ENCODE measurements at regions not wholly inside any gene's neighbourhood (a gene's known extent, or its start where the extent isn't known, plus 50 kb on each side); places are given as distances from the start of the nearest gene placed in this dataset.

- no peak for DNase-seq (ENCODE audit: low spot score)
- TF ChIP-seq CTCF (IDR thresholded peaks at IDR 0.05): no peak
- Histone ChIP-seq H3K4me1 (no peaks in the 10 kb centered on the region), H3K36me3 (no peaks in the 10 kb centered on the region), H3K27ac (no peak overlapping the region), H3K9me3 (no peaks in the 10 kb centered on the region), H3K27me3 (no peaks in the 10 kb centered on the region), H3K4me3 (no peak overlapping the region)
Measured at GRCh38 chr18:47342566-47342965, 91.1 kb upstream of the SKOR2 start.

- Histone ChIP-seq H3K27me3 (no peaks in the 10 kb centered on the region), H3K9me3 (no peaks in the 10 kb centered on the region), H3K4me3 (no peak overlapping the region), H3K36me3 (no peaks in the 10 kb centered on the region), H3K27ac (no peak overlapping the region), H3K4me1 (no peaks in the 10 kb centered on the region)
- TF ChIP-seq CTCF (IDR thresholded peaks at IDR 0.05): no peak
- DNase-seq (ENCODE audit: low spot score): no peak
Measured at GRCh38 chr18:47341678-47342077, 90.2 kb upstream of the SKOR2 start.

- Histone ChIP-seq H3K27me3 (no peaks in the 10 kb centered on the region), H3K9me3 (no peaks in the 10 kb centered on the region), H3K4me3 (no peak overlapping the region), H3K4me1 (no peaks in the 10 kb centered on the region), H3K27ac (no peak overlapping the region), H3K36me3 (no peaks in the 10 kb centered on the region)
- no peak for TF ChIP-seq CTCF (IDR thresholded peaks at IDR 0.05)
- DNase-seq (ENCODE audit: low spot score): no peak
Measured at GRCh38 chr18:47334966-47335365, 83.5 kb upstream of the SKOR2 start.

GRCh38 chr18:47333926-47334635, 82.6 kb upstream of the SKOR2 start:
- DNase-seq (ENCODE audit: low spot score): no peak
- Histone ChIP-seq H3K27me3 (no peaks in the 10 kb centered on the region), H3K27ac (no peak overlapping the region), H3K4me1 (no peaks in the 10 kb centered on the region), H3K36me3 (no peaks in the 10 kb centered on the region), H3K4me3 (no peak overlapping the region), H3K9me3 (no peaks in the 10 kb centered on the region)
- no peak for TF ChIP-seq CTCF (IDR thresholded peaks at IDR 0.05)

GRCh38 chr18:47331641-47332040, 80.2 kb upstream of the SKOR2 start:
- no peak for DNase-seq (ENCODE audit: low spot score)
- no peak for TF ChIP-seq CTCF (IDR thresholded peaks at IDR 0.05)
- H3K4me1 ChIP-seq: no peaks in the 10 kb centered on the region
- H3K9me3 ChIP-seq: no peaks in the 10 kb centered on the region
- H3K36me3 ChIP-seq: no peaks in the 10 kb centered on the region
- no peak overlapping the region for H3K4me3 ChIP-seq
- H3K27me3 ChIP-seq: no peaks in the 10 kb centered on the region
- no peak overlapping the region for H3K27ac ChIP-seq

GRCh38 chr18:47331026-47331425, 79.6 kb upstream of the SKOR2 start:
- no peak overlapping the region for H3K4me3 ChIP-seq
- no peaks in the 10 kb centered on the region for H3K27me3 ChIP-seq
- no peaks in the 10 kb centered on the region for H3K9me3 ChIP-seq
- no peak for DNase-seq (ENCODE audit: low spot score)
- no peaks in the 10 kb centered on the region for H3K4me1 ChIP-seq
- no peak for TF ChIP-seq CTCF (IDR thresholded peaks at IDR 0.05)
- H3K36me3 ChIP-seq: no peaks in the 10 kb centered on the region
- H3K27ac ChIP-seq: no peak overlapping the region

Measured in right atrium auricular region (tissue), 2 donors.